A549 (cell line): ENCODE measurements at regions not wholly inside any gene's neighbourhood (a gene's known extent, or its start where the extent isn't known, plus 50 kb on each side); places are given as distances from the start of the nearest gene placed in this dataset.
"Not testable (repeated sequence)": the region's sequence is repeated elsewhere in the genome, so short reads cannot be mapped to it uniquely, and the experiment has no call there.

ENCODE experiments used
- ATAC-seq, 2 experiments: fragments of 200-7000 bp in 1 of 2; fragments of >200 bp in 1 of 2; cut with Nextera tagmentation in 1 of 2; cut with Tn5 transposase in 1 of 2; 3 replicates each; pipeline versions ENCODE4 v1.8.0 to v1.9.1; 2018 to 2020; ENCODE audit warnings: mild to moderate bottlenecking in 1 of 2, moderate library complexity in 1 of 2
- CTCF ChIA-PET: fragments of 300-600 bp; sonication (Branson Sonifier 250); formaldehyde crosslinking; extraction: SDS; loops from one replicate; lab custom pipeline; 2021; ENCODE audit warnings: antibody characterized with exemption, inconsistent platforms; lab: Yijun Ruan, JAX
- POLR2A ChIA-PET: fragments of 350-600 bp; formaldehyde crosslinking; extraction: SDS; loops from one replicate; lab custom pipeline; 2021; ENCODE audit warnings: antibody characterized with exemption, inconsistent platforms; lab: Yijun Ruan, JAX
- DNase-seq, 2 experiments: peaks; one replicate each; pipeline versions ENCODE4 v3.0.0 to v3.0.0-alpha.2; 2011 to 2016; ENCODE audit warnings: low read depth in 1 of 2, low spot score in 1 of 2
- FAIRE-seq: peaks from 2 replicates; lab custom pipeline; 2011; peaks lifted over from hg19 to GRCh38; lab: Jason Lieb, UNC
- H3K27ac ChIP-seq, 2 experiments: fragments of >200 bp; sonication (Bioruptor Twin); formaldehyde crosslinking; 3 replicates each; pipeline ENCODE4 v1.5.1; 2016 to 2017
- H3K4me1 ChIP-seq: fragments of >200 bp; sonication (Bioruptor Twin); formaldehyde crosslinking; 3 replicates; pipeline ENCODE4 v1.6.1; 2016
- H3K4me2 ChIP-seq: fragments of >200 bp; sonication (Bioruptor Twin); formaldehyde crosslinking; 3 replicates; pipeline ENCODE4 v1.6.1; 2016
- H3K4me3 ChIP-seq: fragments of >200 bp; sonication (Bioruptor Twin); formaldehyde crosslinking; 3 replicates; pipeline ENCODE4 v1.5.1; 2016
- H3K9me3 ChIP-seq: fragments of >200 bp; sonication (Bioruptor Twin); formaldehyde crosslinking; 3 replicates; pipeline ENCODE4 v1.6.1; 2016
- ATOH8 ChIP-seq: fragments of 250-450 bp; sonication (Bioruptor Pico); IDR thresholded peaks from 2 replicates; pipeline ENCODE4 v1.5.0; 2020; ENCODE audit warnings: low read depth, mild to moderate bottlenecking, moderate library complexity
- CEBPB ChIP-seq, 2 experiments: fragments of >200 bp in 1 of 2; sonication (Bioruptor Twin) in 1 of 2; formaldehyde crosslinking in 1 of 2; IDR thresholded peaks; 2 replicates each; pipeline ENCODE4 v1.6.1; 2012 to 2016
- E2F6 ChIP-seq: IDR thresholded peaks from 2 replicates; pipeline ENCODE4 v1.6.1; 2012; ENCODE audit warnings: low read depth, borderline replicate concordance
- EHF ChIP-seq: fragments of 250-450 bp; sonication (Bioruptor Pico); IDR thresholded peaks from 2 replicates; pipeline ENCODE4 v1.5.0; 2020; ENCODE audit warnings: mild to moderate bottlenecking
- EHMT2 ChIP-seq: fragments of 200-600 bp; sonication (generic); IDR thresholded peaks from 2 replicates; pipeline ENCODE4 v1.6.1; 2016; ENCODE audit warnings: antibody characterized with exemption, low read depth, mild to moderate bottlenecking, moderate library complexity
- ESRRA ChIP-seq: fragments of 150-350 bp; IDR thresholded peaks from 2 replicates; pipeline ENCODE4 v1.6.1; 2014; ENCODE audit warnings: mild to moderate bottlenecking, low read length, borderline replicate concordance
- FOSL2 ChIP-seq, 2 experiments: fragments of 450-650 bp in 1 of 2; fragments of >200 bp in 1 of 2; sonication (Bioruptor Twin) in 1 of 2; formaldehyde crosslinking; IDR thresholded peaks; 2 replicates each; pipeline versions ENCODE4 v1.5.0 to v1.6.1; 2016 to 2020; ENCODE audit warnings: mild to moderate bottlenecking in 1 of 2, moderate library complexity in 1 of 2
- FOXS1 ChIP-seq: fragments of 250-450 bp; sonication (Bioruptor Pico); IDR thresholded peaks from 2 replicates; pipeline ENCODE4 v1.5.0; 2020; ENCODE audit warnings: mild to moderate bottlenecking, moderate library complexity
- HMGXB4 ChIP-seq: fragments of 250-450 bp; sonication (Bioruptor Pico); IDR thresholded peaks from 2 replicates; pipeline ENCODE4 v1.5.0; 2021; ENCODE audit warnings: mild to moderate bottlenecking, moderate library complexity, borderline replicate concordance
- HOXB5 ChIP-seq: fragments of 250-450 bp; sonication (Bioruptor Pico); IDR thresholded peaks from 2 replicates; pipeline ENCODE4 v1.5.0; 2020; ENCODE audit warnings: mild to moderate bottlenecking, moderate library complexity
- KDM1A ChIP-seq: fragments of 200-600 bp; sonication (generic); IDR thresholded peaks from 2 replicates; pipeline ENCODE4 v1.6.1; 2016; ENCODE audit warnings: low read depth, mild to moderate bottlenecking
- KDM5A ChIP-seq: fragments of 200-600 bp; sonication (generic); IDR thresholded peaks from 2 replicates; pipeline ENCODE4 v1.6.1; 2016; ENCODE audit warnings: antibody characterized with exemption, mild to moderate bottlenecking
- MAZ ChIP-seq: fragments of 150-350 bp; IDR thresholded peaks from 2 replicates; pipeline ENCODE4 v1.6.1; 2014; ENCODE audit warnings: antibody characterized with exemption, low read depth, low read length, borderline replicate concordance
- PBX3 ChIP-seq: IDR thresholded peaks from 2 replicates; pipeline ENCODE4 v1.6.1; 2012
- POLR2A ChIP-seq: IDR thresholded peaks from 2 replicates; pipeline ENCODE4 v1.6.1; 2012; ENCODE audit warnings: mild to moderate bottlenecking, low read length
- RAD21 ChIP-seq, 2 experiments: fragments of >200 bp in 1 of 2; sonication (Bioruptor Twin) in 1 of 2; formaldehyde crosslinking in 1 of 2; IDR thresholded peaks in 1 of 2; conservative IDR thresholded peaks in 1 of 2; 2 replicates in 1 of 2; 3 replicates in 1 of 2; pipeline ENCODE4 v1.6.1; 2012 to 2018; ENCODE audit warnings: inconsistent platforms in 1 of 2
- RCOR1 ChIP-seq: fragments of 150-350 bp; IDR thresholded peaks from 2 replicates; pipeline ENCODE4 v1.6.1; 2014; ENCODE audit warnings: antibody characterized with exemption, low read length, low read depth
- RNF2 ChIP-seq: fragments of 200-600 bp; sonication (generic); IDR thresholded peaks from 2 replicates; pipeline ENCODE4 v1.6.1; 2016; ENCODE audit warnings: low read depth, mild to moderate bottlenecking, antibody characterized with exemption, moderate library complexity, borderline replicate concordance
- SREBF2 ChIP-seq: fragments of 450-650 bp; IDR thresholded peaks from 2 replicates; pipeline ENCODE4 v1.6.1; 2014; ENCODE audit warnings: mild to moderate bottlenecking, moderate library complexity
- ZC3H11A ChIP-seq: fragments of 450-650 bp; IDR thresholded peaks from 2 replicates; pipeline ENCODE4 v1.6.1; 2014; ENCODE audit warnings: antibody characterized with exemption, mild to moderate bottlenecking
- ZFP36 ChIP-seq: fragments of 450-650 bp; IDR thresholded peaks from 2 replicates; pipeline ENCODE4 v1.6.1; 2014; ENCODE audit warnings: borderline replicate concordance; ENCODE audit not compliant: partially characterized antibody
- WGBS: methylation state at CpG from one replicate; pipeline ENCODE4 v1.1.6; 2017; ENCODE audit errors: missing lambda C conversion rate; 5-methylcytosine and 5-hydroxymethylcytosine counted together
- TF ChIP-seq, protein P1 (sequence below): fragments of 150-350 bp; IDR thresholded peaks from 2 replicates; pipeline ENCODE4 v1.6.1; 2014; ENCODE audit warnings: low read depth, mild to moderate bottlenecking, low read length
- TF ChIP-seq, protein P2 (sequence below): fragments of >200 bp; sonication (Bioruptor Twin); formaldehyde crosslinking; IDR thresholded peaks from 3 replicates; pipeline ENCODE4 v1.5.1; 2016

GRCh38 chr12:87596134-87596533, 433.1 kb downstream of the C12orf50 start (continued):
- no peak for TF ChIP-seq ATOH8 (CRISPR knock-in tag)
- no peak for TF ChIP-seq KDM5A
- TF ChIP-seq, all 56 proteins: peak for 0

GRCh38 chr12:87585882-87586557, 443.2 kb downstream of the C12orf50 start:
- H3K4me3 ChIP-seq = no peak overlapping the region
- no peak for ATAC-seq
- no peak for FAIRE-seq
- no peak for DNase-seq
- 0 out of 3 replicates have a peak, but pooled peaks cover 6% of the 10 kb centered on the region for H3K9me3 ChIP-seq
- no peaks in the 10 kb centered on the region for H3K4me1 ChIP-seq
- no peak overlapping the region for H3K4me2 ChIP-seq
- ChIA-PET POLR2A (no interaction called here), CTCF (no interaction called here)
- no peak overlapping the region for H3K27ac ChIP-seq
- WGBS = 45% methylated on average over 2 of the region's 2 CpGs
- TF ChIP-seq ESRRA = no peak
- no peak for TF ChIP-seq RAD21 (conservative IDR thresholded peaks at IDR 0.05 in 1 of 2, IDR thresholded peaks at IDR 0.05 in 1 of 2)
- no peak for TF ChIP-seq E2F6
- TF ChIP-seq, protein P1, sequence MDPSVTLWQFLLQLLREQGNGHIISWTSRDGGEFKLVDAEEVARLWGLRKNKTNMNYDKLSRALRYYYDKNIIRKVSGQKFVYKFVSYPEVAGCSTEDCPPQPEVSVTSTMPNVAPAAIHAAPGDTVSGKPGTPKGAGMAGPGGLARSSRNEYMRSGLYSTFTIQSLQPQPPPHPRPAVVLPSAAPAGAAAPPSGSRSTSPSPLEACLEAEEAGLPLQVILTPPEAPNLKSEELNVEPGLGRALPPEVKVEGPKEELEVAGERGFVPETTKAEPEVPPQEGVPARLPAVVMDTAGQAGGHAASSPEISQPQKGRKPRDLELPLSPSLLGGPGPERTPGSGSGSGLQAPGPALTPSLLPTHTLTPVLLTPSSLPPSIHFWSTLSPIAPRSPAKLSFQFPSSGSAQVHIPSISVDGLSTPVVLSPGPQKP = no peak

DNA sequence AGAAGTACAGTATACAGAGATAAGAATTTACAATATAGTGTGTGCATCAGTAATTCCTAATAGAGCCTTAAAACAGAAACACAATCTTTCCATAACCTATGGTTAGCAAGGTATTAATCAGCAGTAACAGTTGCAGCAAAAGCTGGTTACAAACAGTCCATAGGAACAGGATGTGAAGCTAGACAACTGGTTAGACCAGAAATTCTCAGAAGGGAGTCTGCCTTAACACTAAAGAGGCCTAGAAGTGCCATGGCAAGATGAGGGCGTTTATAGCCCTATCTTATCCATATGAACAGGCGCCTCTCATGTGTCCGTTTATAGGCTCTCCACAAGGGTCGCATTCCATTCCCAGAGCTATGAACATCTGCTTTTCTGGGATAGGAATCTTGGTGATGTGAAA, 450.1 kb downstream of the C12orf50 start:
- H3K4me3 ChIP-seq, H3K4me1 ChIP-seq, POLR2A ChIA-PET, FAIRE-seq, H3K9me3 ChIP-seq, DNase-seq, CTCF ChIA-PET, H3K27ac ChIP-seq, H3K4me2 ChIP-seq, ATAC-seq: not testable (repeated sequence)
- WGBS = 70% methylated on average over 4 of the region's 4 CpGs

GRCh38 chr12:87575906-87576305, 453.3 kb downstream of the C12orf50 start:
- H3K4me1 ChIP-seq = no peaks in the 10 kb centered on the region
- ATAC-seq (no peak), FAIRE-seq (no peak), DNase-seq (no peak)
- no peak overlapping the region for H3K4me3 ChIP-seq
- TF ChIP-seq RNF2 = no peak
- no peak for TF ChIP-seq HOXB5 (CRISPR knock-in tag)
- TF ChIP-seq, protein P2, sequence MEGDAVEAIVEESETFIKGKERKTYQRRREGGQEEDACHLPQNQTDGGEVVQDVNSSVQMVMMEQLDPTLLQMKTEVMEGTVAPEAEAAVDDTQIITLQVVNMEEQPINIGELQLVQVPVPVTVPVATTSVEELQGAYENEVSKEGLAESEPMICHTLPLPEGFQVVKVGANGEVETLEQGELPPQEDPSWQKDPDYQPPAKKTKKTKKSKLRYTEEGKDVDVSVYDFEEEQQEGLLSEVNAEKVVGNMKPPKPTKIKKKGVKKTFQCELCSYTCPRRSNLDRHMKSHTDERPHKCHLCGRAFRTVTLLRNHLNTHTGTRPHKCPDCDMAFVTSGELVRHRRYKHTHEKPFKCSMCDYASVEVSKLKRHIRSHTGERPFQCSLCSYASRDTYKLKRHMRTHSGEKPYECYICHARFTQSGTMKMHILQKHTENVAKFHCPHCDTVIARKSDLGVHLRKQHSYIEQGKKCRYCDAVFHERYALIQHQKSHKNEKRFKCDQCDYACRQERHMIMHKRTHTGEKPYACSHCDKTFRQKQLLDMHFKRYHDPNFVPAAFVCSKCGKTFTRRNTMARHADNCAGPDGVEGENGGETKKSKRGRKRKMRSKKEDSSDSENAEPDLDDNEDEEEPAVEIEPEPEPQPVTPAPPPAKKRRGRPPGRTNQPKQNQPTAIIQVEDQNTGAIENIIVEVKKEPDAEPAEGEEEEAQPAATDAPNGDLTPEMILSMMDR = no peak
- TF ChIP-seq EHF (CRISPR knock-in tag) = no peak
- no peak for TF ChIP-seq KDM5A
- TF ChIP-seq FOXS1 = no peak
- TF ChIP-seq ZC3H11A = no peak
- no peak for TF ChIP-seq MAZ
- no peak for TF ChIP-seq CEBPB (IDR thresholded peaks at IDR 0.05)
- no peak for TF ChIP-seq SREBF2
- no peak for TF ChIP-seq EHMT2
- TF ChIP-seq POLR2A = no peak
- no peak for TF ChIP-seq ZFP36
- TF ChIP-seq FOSL2 (IDR thresholded peaks at IDR 0.05) = no peak
- no peak for TF ChIP-seq FOSL2 (CRISPR knock-in tag; IDR thresholded peaks at IDR 0.05)
- no peak for TF ChIP-seq RCOR1
- no peak for TF ChIP-seq KDM1A
- no peak for TF ChIP-seq HMGXB4 (CRISPR knock-in tag)
- TF ChIP-seq PBX3 = no peak
- ChIA-PET POLR2A (no interaction called here), CTCF (interaction anchor here (0.6 to 0.7 kb wide), 2 partner anchors 9 to 894 kb away, joined by 3 to 4 read pairs; no protein-coding TSS in a partner anchor)
- 59% methylated on average over 2 of the region's 2 CpGs for WGBS
- H3K9me3 ChIP-seq = no peaks in the 10 kb centered on the region
- no peak overlapping the region for H3K4me2 ChIP-seq
- no peak overlapping the region for H3K27ac ChIP-seq
